Stimulated activated CD4-positive, alpha-beta T cell treated with anti-CD3 and anti-CD28 coated beads, Interleukin-15, amount 100 ng/mL, for 1 hour (primary cell): ENCODE measurements at regions not wholly inside any gene's neighbourhood (a gene's known extent, or its start where the extent isn't known, plus 50 kb on each side); places are given as distances from the start of the nearest gene placed in this dataset.
"Not testable (repeated sequence)": the region's sequence is repeated elsewhere in the genome, so short reads cannot be mapped to it uniquely, and the experiment has no call there.

ENCODE experiments used
- DNase-seq, 2 donors: peaks; one replicate each; pipeline ENCODE4 v3.0.0-alpha.2; 2020; ENCODE audit warnings: low read depth in 1 of 2, low spot score in 1 of 2

DNA sequence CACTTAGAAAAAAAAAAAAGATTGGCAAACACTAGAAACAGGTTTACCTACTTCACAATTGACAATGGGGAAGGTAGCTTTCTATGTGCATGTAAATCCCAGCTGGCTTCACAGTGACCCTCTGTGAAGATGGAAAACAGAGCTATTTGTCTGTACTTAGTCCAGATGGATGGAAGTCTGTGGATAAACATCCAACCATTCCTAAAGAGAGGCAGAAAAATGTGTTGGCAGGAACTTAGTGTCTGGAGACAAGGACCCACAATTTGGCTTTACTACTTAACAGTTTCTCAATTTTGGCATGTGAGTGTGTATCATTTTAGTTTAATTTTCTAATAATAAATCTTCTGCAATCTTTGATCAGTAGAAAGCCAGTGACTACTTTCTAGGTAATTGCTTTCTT is 154.4 kb downstream of the RAD51AP2 start:
- no peak for DNase-seq

DNA sequence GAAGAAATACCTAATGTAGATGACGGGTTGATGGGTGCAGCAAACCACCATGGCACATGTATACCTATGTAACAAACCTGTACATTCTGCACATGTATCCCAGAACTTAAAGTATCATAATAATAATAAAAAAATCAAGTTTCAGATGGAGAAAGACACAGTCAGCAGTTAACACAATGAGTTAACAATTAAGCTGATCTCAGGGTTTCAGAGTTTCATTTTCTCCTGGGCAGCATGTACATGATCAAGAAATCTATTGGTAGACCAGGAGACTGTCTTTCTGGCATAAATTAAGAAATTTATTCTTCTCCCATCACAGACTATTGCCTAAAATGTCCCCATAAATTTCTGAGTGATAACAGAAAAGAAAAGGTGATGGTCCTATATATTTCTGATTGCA is 155.3 kb downstream of the RAD51AP2 start:
- no peak for DNase-seq

DNA sequence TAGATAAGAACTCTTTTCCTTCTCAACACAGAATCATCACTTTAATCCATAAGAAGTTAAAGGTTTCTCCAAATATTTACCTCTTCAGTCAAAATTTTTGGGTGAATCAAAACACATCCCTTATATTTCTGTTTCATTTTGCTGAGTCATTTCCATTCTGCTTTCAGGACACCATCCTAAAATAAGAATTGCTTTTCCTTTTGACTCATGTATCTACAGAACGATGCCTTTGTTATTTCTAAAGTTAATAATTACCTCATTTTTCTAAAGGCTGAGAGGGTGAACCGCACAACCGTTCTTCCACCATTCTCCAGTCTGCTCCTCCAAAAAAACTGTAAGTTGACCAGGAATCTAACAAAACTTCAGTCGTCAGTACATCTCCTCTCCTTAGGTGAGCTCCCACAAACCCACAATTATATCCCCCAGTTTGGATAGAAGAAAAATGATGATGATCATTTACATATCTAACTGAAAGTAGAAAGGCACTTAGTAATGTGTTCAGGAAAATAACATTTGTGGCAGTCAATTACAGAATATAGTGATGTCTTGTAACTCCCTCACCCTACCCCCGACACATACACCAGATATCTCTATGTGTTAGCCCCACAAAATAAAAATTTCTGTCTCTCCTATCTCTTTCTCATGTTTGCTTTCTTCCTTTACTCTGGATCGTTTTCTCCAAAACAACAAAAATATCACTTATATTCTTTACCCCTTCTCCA is 162.5 kb downstream of the RAD51AP2 start:
- DNase-seq, result no peak

DNA sequence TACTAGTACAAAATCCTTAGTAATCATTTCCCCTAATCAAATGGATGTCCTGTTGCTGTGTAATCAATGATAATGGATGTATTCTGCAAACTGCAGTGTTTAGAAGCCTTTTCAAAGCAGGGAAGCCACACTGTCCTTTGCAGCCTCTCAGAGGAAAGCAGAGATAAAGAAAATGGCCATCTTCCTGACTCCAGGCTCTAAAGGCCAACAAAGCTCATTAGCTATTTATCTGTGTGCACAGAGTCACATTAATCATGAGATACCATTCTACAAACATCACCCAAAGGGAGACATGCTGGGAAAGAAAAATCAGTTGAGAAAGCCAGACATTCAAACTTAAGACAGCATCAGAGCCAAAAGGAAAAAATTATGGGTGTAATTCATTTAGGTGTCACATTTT is 165.0 kb downstream of the RAD51AP2 start:
- no peak for DNase-seq

DNA sequence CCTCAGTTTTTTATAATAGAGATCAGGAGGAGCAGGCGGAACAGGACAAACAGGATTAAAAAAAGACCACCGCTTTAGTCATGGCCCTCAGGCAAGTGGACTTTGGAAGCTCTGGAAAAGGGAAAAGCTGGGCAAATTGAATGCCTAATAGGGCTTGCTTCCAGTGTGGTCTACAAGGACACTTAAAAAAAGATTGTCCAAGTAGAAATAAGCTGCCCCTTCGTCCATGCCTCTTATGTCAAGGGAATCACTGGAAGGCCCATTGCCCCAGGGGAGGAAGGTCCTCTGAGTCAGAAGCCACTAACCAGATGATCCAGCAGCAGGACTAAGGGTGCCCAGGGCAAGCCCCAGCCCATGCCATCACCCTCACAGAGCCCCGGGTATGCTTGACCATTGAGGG is 175.5 kb downstream of the RAD51AP2 start:
- not testable (repeated sequence) for DNase-seq

DNA sequence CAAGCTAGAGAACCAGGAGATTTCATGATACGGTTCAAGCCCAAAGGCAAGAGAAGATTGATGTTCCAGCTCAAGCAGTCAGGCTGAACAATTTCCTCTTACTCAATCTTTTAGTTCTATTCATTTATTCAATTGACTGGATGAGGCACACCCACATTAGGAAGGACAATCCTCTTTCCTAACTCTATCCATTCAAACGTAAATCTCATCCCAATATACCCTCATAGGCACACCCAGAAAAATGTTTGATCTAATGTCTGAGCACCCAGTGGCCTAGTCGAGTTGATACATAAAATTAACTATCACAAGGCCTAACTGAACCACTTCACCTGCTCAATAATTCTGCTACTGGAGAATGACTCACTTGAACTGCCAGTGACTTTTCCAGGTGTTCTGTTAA is 180.7 kb downstream of the RAD51AP2 start:
- no peak for DNase-seq

DNA sequence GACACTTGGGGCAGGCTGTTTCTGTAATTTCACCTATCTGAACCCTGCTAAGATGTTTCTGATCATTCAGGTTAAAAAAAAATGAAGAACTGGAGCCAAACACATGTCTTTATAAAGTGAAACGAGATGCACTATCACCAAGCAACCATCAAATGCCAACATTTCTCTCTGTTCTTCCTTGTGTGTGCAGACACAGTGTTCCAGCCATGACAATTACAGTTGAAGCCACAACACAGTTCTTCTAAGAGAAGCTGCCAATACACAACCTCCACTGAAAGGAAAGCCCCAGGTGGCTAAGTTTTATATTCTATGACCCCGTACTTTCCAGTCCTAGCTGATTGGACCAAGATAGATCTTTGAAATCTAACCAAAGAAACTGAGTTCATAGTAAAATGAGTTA is 181.8 kb downstream of the RAD51AP2 start:
- DNase-seq, result no peak

DNA sequence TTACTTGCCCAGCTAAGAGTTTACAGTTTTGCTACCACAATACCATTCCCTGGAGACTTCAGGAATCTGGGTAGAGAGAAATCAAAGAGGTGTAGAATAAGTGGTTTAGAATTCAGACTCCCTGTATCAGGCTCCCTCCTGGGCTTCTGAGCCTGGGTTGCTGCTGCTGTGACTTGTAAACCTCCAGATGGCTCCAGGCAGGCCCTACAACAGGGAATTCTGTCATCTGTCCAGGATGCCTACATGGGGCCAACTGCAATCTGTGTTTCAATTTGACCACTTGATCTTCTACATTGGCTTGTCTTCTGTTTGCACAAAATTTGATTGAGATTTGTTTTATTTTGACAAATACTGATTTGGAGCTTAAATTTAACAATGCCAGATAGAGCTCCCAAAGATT is 183.9 kb downstream of the RAD51AP2 start:
- no peak for DNase-seq

DNA sequence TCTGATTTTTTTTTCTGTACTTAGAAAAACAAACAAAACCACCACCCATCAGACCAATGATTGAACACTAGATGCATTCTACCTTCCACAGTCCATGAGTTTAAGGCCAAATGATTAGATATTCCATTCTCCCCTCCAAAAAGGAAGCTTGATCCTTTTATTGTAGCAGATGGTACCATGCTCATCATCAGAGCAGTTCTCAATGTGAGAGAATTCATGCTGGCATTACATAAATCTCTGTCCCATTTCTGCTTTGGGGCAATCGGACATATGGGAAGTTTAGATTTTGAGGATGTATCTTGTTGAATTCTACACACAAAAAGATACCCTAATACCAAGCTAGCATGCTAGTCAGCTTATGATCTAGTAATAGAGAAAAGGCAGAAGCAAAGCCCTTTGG is 186.6 kb downstream of the RAD51AP2 start:
- no peak for DNase-seq

DNA sequence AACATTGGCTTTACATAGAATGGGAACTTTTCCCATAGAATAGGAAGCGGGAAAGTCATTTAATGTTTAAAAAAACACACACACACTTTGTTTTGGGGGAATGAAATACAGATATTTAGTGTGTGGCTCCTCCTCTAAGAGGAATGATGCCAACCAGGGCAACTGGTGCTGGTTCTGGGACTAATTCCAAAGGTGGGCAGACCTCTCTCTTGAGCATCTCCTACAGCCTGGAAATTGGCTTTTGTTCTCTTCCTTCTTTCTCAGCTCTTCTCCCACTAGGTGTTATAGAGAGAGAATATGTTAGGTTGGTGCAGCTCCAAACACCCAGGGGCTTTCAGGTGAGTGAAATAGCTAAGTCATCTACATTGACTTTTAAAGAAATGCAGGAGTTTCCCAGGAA is 190.1 kb downstream of the RAD51AP2 start:
- no peak for DNase-seq

DNA sequence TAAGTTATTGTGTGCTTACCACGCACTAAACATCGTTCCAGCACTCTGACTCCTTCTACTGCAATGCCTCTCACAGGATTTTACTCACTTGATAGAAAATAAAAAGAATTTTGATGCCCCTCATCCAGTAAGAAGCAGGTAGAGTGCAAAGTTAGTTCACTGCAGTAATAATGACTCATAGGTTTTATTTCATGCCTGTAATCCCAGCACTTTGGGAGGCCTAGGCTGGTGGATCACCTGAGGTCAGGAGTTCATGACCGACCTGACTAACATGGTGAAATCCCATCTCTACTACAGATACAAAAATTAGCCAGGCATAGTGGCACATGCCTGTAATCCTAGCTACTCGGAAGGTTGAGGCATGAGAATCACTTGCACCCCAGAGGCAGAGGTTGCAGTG is 190.6 kb downstream of the RAD51AP2 start:
- no peak for DNase-seq

DNA sequence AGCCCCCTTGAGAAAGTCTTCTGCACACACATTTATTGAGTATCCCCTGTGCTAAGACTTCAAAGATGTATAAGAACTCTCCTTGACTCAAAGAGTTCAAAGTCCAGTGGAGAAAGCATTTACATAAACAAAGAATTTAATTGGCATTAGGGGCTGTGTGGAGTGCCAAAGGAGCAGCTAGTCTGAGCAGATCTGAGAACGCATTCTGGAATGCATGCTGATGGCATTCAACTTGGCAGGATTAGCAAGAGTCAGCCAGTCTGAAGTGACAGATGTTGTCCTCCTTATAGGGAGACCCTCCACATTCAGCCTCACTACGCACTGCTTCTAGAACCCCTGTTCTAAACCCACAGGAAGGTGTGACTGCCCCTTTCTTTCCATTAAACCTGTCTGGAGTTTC is 191.5 kb downstream of the RAD51AP2 start:
- no peak for DNase-seq

DNA sequence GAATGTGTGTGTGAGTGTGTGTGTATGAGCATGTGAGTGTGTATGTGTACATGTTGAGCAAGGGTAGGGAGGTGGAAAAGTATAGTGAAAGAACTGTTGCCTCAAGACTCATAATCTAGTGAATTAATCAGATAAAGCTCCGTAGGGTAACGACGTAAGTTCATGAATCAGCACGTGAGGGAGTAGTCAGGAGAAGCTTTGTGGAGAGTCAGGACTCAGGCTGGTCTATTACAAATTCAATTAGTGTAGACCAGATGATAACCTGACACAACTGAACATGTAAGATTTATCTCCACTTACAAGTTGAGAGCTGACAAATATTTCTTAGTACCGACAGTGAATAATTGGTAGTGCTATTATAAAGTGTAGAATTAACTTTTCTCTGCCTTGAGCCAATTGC is 194.5 kb downstream of the RAD51AP2 start:
- no peak for DNase-seq

DNA sequence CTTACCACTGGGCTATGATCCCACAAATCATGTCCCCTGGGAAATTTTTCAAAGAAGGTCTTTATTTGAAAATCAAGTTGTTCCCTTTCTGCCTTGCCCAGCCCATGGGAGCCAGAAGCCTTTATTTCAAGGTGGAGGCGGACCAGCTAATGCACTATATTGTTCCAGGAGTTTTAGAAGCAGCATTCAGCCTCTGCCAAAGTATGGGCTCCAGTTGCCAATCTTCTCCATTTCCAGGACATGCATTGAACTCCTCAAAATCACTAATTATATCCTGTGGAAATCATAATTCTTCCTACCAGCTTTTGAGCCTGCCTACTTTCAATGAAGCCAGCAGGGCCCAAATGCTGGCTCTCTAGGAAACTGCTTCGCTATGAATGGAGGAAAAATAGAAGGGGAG is 195.8 kb downstream of the RAD51AP2 start:
- no peak for DNase-seq

DNA sequence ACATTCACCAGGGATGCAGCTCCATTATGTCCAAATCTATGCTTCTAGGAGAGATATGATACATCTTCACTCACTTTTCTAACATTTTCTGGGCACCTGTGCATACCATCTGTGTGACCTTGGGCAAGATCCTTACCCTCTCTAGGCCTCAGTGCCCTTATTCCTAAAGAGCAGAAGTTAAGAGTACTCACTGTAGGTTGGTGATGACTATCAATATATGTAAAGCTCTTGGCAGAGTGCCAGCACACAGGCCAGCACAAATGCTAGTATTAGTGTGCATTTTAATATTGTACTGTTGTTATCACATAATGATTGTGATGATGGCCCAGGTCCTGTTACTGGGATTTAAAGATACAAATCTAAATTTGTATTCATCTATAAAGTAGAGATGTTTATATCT is 199.2 kb downstream of the RAD51AP2 start:
- no peak for DNase-seq

DNA sequence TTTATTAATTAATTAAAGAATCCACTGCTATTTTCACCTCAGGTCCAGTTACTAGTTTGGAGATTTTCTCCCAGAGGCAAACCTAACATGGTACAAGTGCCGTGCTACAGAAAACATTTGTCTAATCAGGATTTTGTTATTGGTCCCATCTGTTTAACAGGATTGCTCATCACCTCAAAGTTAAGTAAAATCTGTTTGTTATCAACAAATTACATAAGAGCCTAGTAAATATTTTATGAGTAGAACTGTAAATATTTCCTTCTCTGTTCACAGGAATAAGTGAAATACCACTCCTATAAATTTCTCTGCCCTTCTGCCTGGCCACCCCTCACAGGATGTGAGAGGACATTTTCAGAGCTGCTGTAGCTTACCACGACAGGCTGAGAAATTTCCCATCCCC is 200.2 kb downstream of the RAD51AP2 start:
- DNase-seq, result no peak

DNA sequence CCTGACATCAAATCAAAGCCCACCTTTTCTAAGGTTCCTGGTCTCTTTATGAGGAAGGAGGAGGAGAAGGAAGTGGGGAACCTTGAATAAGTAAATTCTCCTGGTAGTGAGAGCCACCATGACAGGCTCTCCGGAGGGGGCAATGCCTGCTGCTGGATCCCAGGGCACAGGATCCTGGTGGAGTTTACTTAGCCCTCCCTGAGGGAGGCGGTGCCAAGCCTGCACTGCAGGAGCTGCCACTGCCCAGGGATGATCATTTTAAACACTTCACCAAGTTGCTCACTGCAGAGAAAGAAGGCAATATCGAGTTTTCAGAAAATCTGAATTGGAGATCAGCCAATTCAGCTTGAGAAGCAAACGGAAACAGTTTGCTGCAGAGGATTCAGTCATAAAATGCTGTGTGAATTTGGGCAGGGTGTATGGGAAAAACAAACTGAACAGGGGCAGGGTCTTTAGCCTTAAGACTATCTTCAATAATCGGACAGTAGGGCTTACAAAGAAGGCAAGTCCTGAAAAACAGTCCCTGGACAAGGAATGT is 200.7 kb downstream of the RAD51AP2 start:
- no peak for DNase-seq

DNA sequence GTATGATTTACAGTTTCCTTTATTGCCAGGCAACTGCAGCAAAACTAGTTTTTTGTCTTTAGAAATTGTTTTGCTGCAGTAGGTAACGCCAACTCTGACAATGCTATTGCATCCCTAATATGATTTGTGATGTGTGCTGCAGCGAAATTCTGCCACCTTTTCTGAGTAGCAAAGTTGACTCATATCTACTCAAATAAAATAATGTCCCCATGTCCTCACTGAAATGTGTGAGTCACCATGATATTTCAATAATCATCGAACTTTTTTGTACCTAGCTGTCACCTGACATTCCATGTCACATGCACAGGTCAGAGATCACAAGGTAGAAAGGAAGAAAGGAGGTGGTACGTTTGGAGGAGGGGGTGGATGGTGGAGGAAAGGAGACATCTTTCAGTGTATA is 205.0 kb downstream of the RAD51AP2 start:
- no peak for DNase-seq

DNA sequence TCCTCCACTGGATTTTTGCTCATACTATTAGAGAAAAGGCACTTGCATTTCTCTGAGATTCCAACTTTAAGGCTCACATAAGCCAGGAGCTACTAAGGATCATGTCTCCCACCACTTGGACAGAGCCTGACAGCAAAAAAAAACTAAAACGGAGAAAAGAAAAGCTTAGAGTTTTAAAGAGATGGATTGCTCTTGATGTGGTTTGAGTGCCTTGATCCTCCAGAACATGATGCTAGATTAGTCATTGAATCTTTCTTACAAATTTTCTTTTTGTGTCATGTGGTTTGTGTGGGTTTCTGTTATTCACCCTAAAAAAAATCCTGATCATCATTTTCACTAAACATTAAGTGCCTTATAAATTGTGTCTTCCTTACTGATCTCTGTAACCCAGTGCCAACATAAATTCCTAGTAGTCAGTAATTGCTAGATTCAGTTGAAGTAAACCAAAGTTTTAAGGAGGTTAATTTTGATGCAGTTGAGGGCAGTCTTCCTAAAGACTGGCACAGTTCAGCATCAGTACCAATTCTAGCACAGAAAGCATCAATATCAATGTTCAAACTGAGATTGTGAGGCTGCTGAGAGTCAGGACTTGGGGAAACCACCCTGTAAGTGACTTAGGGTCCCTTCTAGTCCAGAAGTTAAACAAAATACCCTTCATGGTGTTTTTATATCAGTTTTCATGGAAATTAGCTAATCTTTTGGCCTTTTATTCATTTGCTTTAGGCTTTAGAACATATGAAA is 206.3 kb downstream of the RAD51AP2 start:
- DNase-seq, result no peak

DNA sequence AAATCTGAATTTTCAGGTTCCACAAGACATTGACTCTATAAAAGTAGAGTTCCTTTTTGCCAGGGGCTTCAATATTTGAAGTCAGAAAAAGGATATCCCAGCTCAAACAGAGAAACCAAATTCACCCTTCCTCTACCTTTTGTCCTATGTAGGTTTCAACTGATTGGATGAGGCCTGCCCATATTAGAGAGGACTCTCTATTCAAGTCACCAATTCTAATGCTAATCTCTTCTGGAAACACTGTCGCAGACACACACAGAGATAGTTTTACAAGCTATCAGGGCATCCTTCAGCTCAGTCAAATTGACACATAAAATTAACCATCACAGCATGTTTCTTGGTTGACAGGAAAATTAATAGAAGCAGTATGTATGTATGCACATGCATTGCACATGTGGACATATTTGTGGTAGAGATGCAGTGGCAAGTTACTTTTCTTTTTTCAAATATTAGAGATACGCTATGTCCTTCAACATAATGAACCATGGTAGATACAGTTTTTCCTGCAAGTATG is 207.1 kb downstream of the RAD51AP2 start:
- DNase-seq, result no peak

DNA sequence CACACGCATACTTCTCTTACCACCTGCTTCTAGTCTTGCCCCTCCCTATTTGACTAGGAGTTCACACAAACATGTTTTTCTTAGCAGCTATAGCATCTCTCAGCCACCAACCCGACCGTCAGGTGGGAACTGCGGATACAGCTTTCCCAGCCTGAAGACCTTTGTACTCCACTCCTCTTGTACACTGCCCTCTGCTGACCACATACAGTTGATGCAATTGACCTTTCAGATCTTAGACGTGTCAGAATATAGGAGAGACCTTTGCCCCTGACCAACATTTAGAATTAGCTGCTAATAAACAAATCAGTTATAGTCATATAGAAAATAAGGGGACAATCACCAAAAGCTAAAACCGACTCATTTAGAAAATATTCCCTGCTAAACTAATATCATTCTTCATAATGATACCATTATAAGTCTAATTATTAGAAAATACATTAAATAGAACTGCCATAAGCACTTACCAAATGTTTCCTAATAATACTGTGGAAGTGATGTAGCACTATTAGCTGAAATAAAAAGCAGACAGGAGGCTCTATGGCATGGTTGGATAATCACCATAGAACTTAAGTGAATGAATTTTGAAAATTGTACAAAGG is 208.4 kb downstream of the RAD51AP2 start:
- DNase-seq, result no peak

DNA sequence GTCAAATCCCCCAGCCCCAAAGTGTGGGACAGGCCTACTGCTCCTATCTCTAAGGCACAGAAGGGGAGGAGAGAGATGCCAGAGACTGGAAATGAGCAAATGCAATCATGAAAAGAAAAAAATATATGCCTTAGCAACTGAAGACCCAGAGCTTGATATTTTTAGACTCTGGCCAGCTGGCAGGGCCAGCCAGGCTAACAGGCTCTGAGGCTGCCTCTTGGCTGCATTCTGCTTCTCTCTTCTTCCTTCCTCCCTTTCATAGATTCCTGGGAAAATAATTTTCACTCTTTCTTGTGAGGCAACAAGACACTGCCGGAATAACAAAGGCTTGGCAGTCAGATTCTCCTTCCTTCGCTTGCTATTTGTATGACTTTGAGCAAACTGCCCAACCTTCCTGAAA is 209.1 kb downstream of the RAD51AP2 start:
- DNase-seq, result no peak
